Panc1 (cell line): ENCODE measurements at regions not wholly inside any gene's neighbourhood (a gene's known extent, or its start where the extent isn't known, plus 50 kb on each side); places are given as distances from the start of the nearest gene placed in this dataset.

Source experiments
- ATAC-seq: fragments of 200-7000 bp; cut with Tn5 transposase; 2 replicates; pipeline ENCODE4 v1.9.1; 2020; ENCODE audit warnings: mild to moderate bottlenecking, moderate library complexity
- BruUV-seq: library from RNA; stranded (reverse); fragments of 400-500 nt; replicated peaks from 2 replicates; lab custom pipeline; 2021; lab: Mats Ljungman, UMichigan
- CTCF ChIA-PET: fragments of 300-600 bp; sonication (Branson Sonifier 250); formaldehyde crosslinking; loops from one replicate; lab custom pipeline; 2022; ENCODE audit warnings: antibody characterized with exemption; lab: Charles Lee
- POLR2A ChIA-PET: fragments of 300-600 bp; sonication (Branson Sonifier 250); formaldehyde crosslinking; loops from one replicate; lab custom pipeline; 2022; ENCODE audit warnings: antibody characterized with exemption; lab: Charles Lee
- DNase-seq: peaks from one replicate; pipeline ENCODE4 v3.0.0-alpha.2; 2010; ENCODE audit warnings: low read depth, low spot score
- H3K27ac ChIP-seq: 2 replicates; pipeline ENCODE4 v1.5.1; 2011; ENCODE audit warnings: mild to moderate bottlenecking, low read length, inconsistent platforms
- H3K27me3 ChIP-seq: fragments of 200-500 bp; sonication (Bioruptor generic); 2 replicates; pipeline ENCODE4 v1.6.0; 2014; ENCODE audit warnings: low read length, inconsistent platforms; ENCODE audit not compliant: control insufficient read depth, insufficient read depth
- H3K36me3 ChIP-seq: fragments of 200-500 bp; sonication (Bioruptor generic); 2 replicates; pipeline ENCODE4 v1.5.1; 2014; ENCODE audit warnings: inconsistent platforms, mild to moderate bottlenecking, low read length, moderate library complexity; ENCODE audit not compliant: control insufficient read depth, insufficient read depth
- H3K4me1 ChIP-seq: 2 replicates; pipeline ENCODE4 v1.5.1; 2011; ENCODE audit warnings: inconsistent platforms, mild to moderate bottlenecking, low read length, moderate library complexity; ENCODE audit not compliant: control insufficient read depth, insufficient read depth
- H3K4me3 ChIP-seq, 2 experiments: 2 replicates each; pipeline ENCODE4 v1.5.1; 2011 to 2012; ENCODE audit warnings: low read depth in 2 of 2, low read length in 2 of 2, mild to moderate bottlenecking in 2 of 2, inconsistent platforms in 1 of 2, moderate library complexity in 1 of 2
- H3K9me3 ChIP-seq: fragments of 200-500 bp; sonication (Bioruptor generic); 2 replicates; pipeline ENCODE4 v1.5.1; 2014; ENCODE audit warnings: low read depth, mild to moderate bottlenecking, inconsistent platforms, low read length, moderate library complexity; ENCODE audit not compliant: control insufficient read depth, insufficient read depth
- CTCF ChIP-seq: fragments of 450-650 bp; IDR thresholded peaks from 2 replicates; pipeline ENCODE4 v1.5.1; 2017; ENCODE audit warnings: mild to moderate bottlenecking
- POLR2AphosphoS5 ChIP-seq: IDR thresholded peaks from 2 replicates; pipeline ENCODE4 v1.6.1; 2012; ENCODE audit warnings: mild to moderate bottlenecking, low read depth, low read length, moderate library complexity
- SIN3A ChIP-seq: IDR thresholded peaks from 2 replicates; pipeline ENCODE4 v1.6.1; 2012; ENCODE audit warnings: low read depth, mild to moderate bottlenecking, low read length, moderate library complexity, borderline replicate concordance; ENCODE audit not compliant: insufficient read depth
- TCF7L2 ChIP-seq: IDR thresholded peaks from 2 replicates; pipeline ENCODE4 v1.6.1; 2011; ENCODE audit warnings: mild to moderate bottlenecking, low read depth, low read length, inconsistent platforms
- in situ Hi-C: cut with HindIII; loops from 2 replicates; pipeline ENCODE4 v1.10.0; 2016; ENCODE audit warnings: low sequenced_read_pairs, low pct_unique_long_range_greater_than_20kb
- intact Hi-C: fragments of 100-400 bp; cut with micrococcal nuclease; formaldehyde crosslinking; loops from one replicate; pipeline ENCODE4 v1.10.0; 2022; ENCODE audit not compliant: unreplicated experiment
- TF ChIP-seq, protein P1 (sequence below), 2 experiments: IDR thresholded peaks; 2 replicates each; pipeline ENCODE4 v1.6.1; 2011 to 2012; ENCODE audit warnings: low read depth in 2 of 2, control low read depth in 1 of 2, low read length in 1 of 2, mild to moderate bottlenecking in 1 of 2, moderate library complexity in 1 of 2; ENCODE audit not compliant: insufficient read depth in 1 of 2

- no peaks in the 10 kb centered on the region for H3K4me1 ChIP-seq
- H3K27ac ChIP-seq: no peak overlapping the region
- H3K4me3 ChIP-seq: no peak overlapping the region
- no peaks in the 10 kb centered on the region for H3K36me3 ChIP-seq
- no peaks in the 10 kb centered on the region for H3K9me3 ChIP-seq
- POLR2A ChIA-PET: interaction anchor here (0.7 kb wide), 1 partner anchor 395 kb away, joined by 3 read pairs; no protein-coding TSS in a partner anchor
- in situ Hi-C loops (no loop called here), intact Hi-C loops (no loop called here)
- DNase-seq: no peak
- CTCF ChIA-PET: no interaction called here
- H3K27me3 ChIP-seq: no peaks in the 10 kb centered on the region
- no TSS peak for BruUV-seq
- no peak for ATAC-seq
- no peak for TF ChIP-seq POLR2AphosphoS5
- TF ChIP-seq, protein P1, sequence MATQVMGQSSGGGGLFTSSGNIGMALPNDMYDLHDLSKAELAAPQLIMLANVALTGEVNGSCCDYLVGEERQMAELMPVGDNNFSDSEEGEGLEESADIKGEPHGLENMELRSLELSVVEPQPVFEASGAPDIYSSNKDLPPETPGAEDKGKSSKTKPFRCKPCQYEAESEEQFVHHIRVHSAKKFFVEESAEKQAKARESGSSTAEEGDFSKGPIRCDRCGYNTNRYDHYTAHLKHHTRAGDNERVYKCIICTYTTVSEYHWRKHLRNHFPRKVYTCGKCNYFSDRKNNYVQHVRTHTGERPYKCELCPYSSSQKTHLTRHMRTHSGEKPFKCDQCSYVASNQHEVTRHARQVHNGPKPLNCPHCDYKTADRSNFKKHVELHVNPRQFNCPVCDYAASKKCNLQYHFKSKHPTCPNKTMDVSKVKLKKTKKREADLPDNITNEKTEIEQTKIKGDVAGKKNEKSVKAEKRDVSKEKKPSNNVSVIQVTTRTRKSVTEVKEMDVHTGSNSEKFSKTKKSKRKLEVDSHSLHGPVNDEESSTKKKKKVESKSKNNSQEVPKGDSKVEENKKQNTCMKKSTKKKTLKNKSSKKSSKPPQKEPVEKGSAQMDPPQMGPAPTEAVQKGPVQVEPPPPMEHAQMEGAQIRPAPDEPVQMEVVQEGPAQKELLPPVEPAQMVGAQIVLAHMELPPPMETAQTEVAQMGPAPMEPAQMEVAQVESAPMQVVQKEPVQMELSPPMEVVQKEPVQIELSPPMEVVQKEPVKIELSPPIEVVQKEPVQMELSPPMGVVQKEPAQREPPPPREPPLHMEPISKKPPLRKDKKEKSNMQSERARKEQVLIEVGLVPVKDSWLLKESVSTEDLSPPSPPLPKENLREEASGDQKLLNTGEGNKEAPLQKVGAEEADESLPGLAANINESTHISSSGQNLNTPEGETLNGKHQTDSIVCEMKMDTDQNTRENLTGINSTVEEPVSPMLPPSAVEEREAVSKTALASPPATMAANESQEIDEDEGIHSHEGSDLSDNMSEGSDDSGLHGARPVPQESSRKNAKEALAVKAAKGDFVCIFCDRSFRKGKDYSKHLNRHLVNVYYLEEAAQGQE (IDR thresholded peaks at IDR 0.05; ENCODE audit: insufficient read depth in 1 of 2, low read depth in 2 of 2, low read length in 1 of 2): no peak
- TF ChIP-seq TCF7L2: no peak
- TF ChIP-seq CTCF: no peak
- no peak for TF ChIP-seq SIN3A
These were observed 74.3 kb upstream of the TNIP3 start for GRCh38 chr4:121238461-121238860.

GRCh38 chr4:121237069-121237399 is 72.9 kb upstream of the TNIP3 start:
- intact Hi-C loops (no loop called here), in situ Hi-C loops (no loop called here)
- CTCF ChIA-PET: no interaction called here
- no peak for TF ChIP-seq POLR2AphosphoS5
- TF ChIP-seq CTCF: no peak
- TF ChIP-seq, protein P1 (IDR thresholded peaks at IDR 0.05; ENCODE audit: insufficient read depth in 1 of 2, low read depth in 2 of 2, low read length in 1 of 2): no peak
- TF ChIP-seq SIN3A: no peak
- no peak for TF ChIP-seq TCF7L2
- ATAC-seq (no peak), DNase-seq (no peak)
- no peak overlapping the region for H3K4me3 ChIP-seq
- no peaks in the 10 kb centered on the region for H3K27me3 ChIP-seq
- H3K27ac ChIP-seq: no peak overlapping the region
- BruUV-seq: no TSS peak
- H3K36me3 ChIP-seq: no peaks in the 10 kb centered on the region
- POLR2A ChIA-PET: no interaction called here
- H3K9me3 ChIP-seq: no peaks in the 10 kb centered on the region
- H3K4me1 ChIP-seq: no peaks in the 10 kb centered on the region
